Large intestine (tissue), 3 donors: ENCODE measurements at regions not wholly inside any gene's neighbourhood (a gene's known extent, or its start where the extent isn't known, plus 50 kb on each side); places are given as distances from the start of the nearest gene placed in this dataset.

Experiments used
- DNase-seq, 2 donors: peaks; one replicate each; pipeline versions ENCODE4 v3.0.0 to v3.0.0-alpha.2; 2013
- H3K27ac ChIP-seq: one replicate; pipeline ENCODE4 v1.5.1; 2013; ENCODE audit warnings: low read length
- H3K27me3 ChIP-seq: 2 replicates; pipeline ENCODE4 v1.6.1; 2013; ENCODE audit warnings: low read length; ENCODE audit not compliant: control insufficient read depth, insufficient read depth
- H3K36me3 ChIP-seq: 2 replicates; pipeline ENCODE4 v1.6.1; 2013; ENCODE audit warnings: low read length; ENCODE audit not compliant: control insufficient read depth, insufficient read depth
- H3K4me1 ChIP-seq: one replicate; pipeline ENCODE4 v1.6.1; 2013; ENCODE audit warnings: low read length; ENCODE audit not compliant: control insufficient read depth, insufficient read depth
- H3K4me3 ChIP-seq: one replicate; pipeline ENCODE4 v1.5.1; 2013; ENCODE audit warnings: low read length
- H3K9me3 ChIP-seq: one replicate; pipeline ENCODE4 v1.6.1; 2013; ENCODE audit warnings: mild to moderate bottlenecking, low read depth, low read length, moderate library complexity; ENCODE audit not compliant: control insufficient read depth
- WGBS: methylation state at CpG from one replicate; pipeline ENCODE4 v1.1.5; 2013; ENCODE audit warnings: low lambda C conversion rate; ENCODE audit not compliant: insufficient coverage; 5-methylcytosine and 5-hydroxymethylcytosine counted together

- no peaks in the 10 kb centered on the region for H3K27me3 ChIP-seq
- no peak for DNase-seq
- H3K9me3 ChIP-seq, result no peaks in the 10 kb centered on the region
- no peaks in the 10 kb centered on the region for H3K36me3 ChIP-seq
- H3K27ac ChIP-seq, result peak overlapping the region; percentile 64
- H3K4me1 ChIP-seq, result peaks cover 5% of the 10 kb centered on the region
- 43% methylated on average over 1 of the region's 2 CpGs for WGBS
- H3K4me3 ChIP-seq, result no peak overlapping the region
Observed at GRCh38 chr15:53844634-53845033, 85.2 kb upstream of the WDR72 start.

GRCh38 chr15:53843869-53844569 lies 84.6 kb upstream of the WDR72 start:
- H3K4me1 ChIP-seq, result peaks cover 5% of the 10 kb centered on the region
- H3K36me3 ChIP-seq, result no peaks in the 10 kb centered on the region
- H3K27me3 ChIP-seq, result no peaks in the 10 kb centered on the region
- peak overlapping the region; percentile 64 for H3K27ac ChIP-seq
- H3K9me3 ChIP-seq, result no peaks in the 10 kb centered on the region
- no peak overlapping the region for H3K4me3 ChIP-seq
- 20% methylated on average over 2 of the region's 3 CpGs for WGBS
- DNase-seq, result peak in 1 of 2 donors; percentile 59

- H3K27me3 ChIP-seq, result no peaks in the 10 kb centered on the region
- WGBS, result no CpG with 5 or more reads among the region's 2 CpGs
- DNase-seq, result no peak
- H3K4me3 ChIP-seq, result no peak overlapping the region
- H3K4me1 ChIP-seq, result peaks cover 5% of the 10 kb centered on the region
- peak overlapping the region; percentile 64 for H3K27ac ChIP-seq
- no peaks in the 10 kb centered on the region for H3K36me3 ChIP-seq
- H3K9me3 ChIP-seq, result no peaks in the 10 kb centered on the region
Observed at GRCh38 chr15:53843166-53843565, 83.7 kb upstream of the WDR72 start.

GRCh38 chr15:53841651-53842050 lies 82.2 kb upstream of the WDR72 start:
- Histone ChIP-seq H3K4me1 (peaks cover 9% of the 10 kb centered on the region), H3K9me3 (no peaks in the 10 kb centered on the region), H3K36me3 (no peaks in the 10 kb centered on the region), H3K27me3 (no peaks in the 10 kb centered on the region), H3K4me3 (no peak overlapping the region), H3K27ac (no peak overlapping the region)
- 0% methylated on average over 1 of the region's 1 CpG for WGBS
- no peak for DNase-seq

- Histone ChIP-seq H3K4me1 (peaks cover 12% of the 10 kb centered on the region), H3K27me3 (no peaks in the 10 kb centered on the region), H3K9me3 (no peaks in the 10 kb centered on the region), H3K4me3 (no peak overlapping the region), H3K27ac (no peak overlapping the region), H3K36me3 (no peaks in the 10 kb centered on the region)
- DNase-seq, result no peak
- WGBS, result no CpG with 5 or more reads among the region's 2 CpGs
Observed at GRCh38 chr15:53840681-53841080, 81.2 kb upstream of the WDR72 start.

GRCh38 chr15:53837263-53837662 lies 77.8 kb upstream of the WDR72 start:
- Histone ChIP-seq H3K4me1 (peaks cover 32% of the 10 kb centered on the region), H3K4me3 (no peak overlapping the region), H3K27me3 (no peaks in the 10 kb centered on the region), H3K27ac (no peak overlapping the region), H3K9me3 (no peaks in the 10 kb centered on the region), H3K36me3 (no peaks in the 10 kb centered on the region)
- no CpG with 5 or more reads among the region's 3 CpGs for WGBS
- peak in 1 of 2 donors; percentile 73 for DNase-seq

- Histone ChIP-seq H3K27me3 (no peaks in the 10 kb centered on the region), H3K4me1 (peaks cover 38% of the 10 kb centered on the region), H3K9me3 (no peaks in the 10 kb centered on the region), H3K4me3 (no peak overlapping the region), H3K27ac (no peak overlapping the region), H3K36me3 (no peaks in the 10 kb centered on the region)
- DNase-seq, result no peak
- 100% methylated on average over 1 of the region's 4 CpGs for WGBS
Observed at GRCh38 chr15:53836618-53837017, 77.2 kb upstream of the WDR72 start.

- Histone ChIP-seq H3K4me3 (no peak overlapping the region), H3K9me3 (no peaks in the 10 kb centered on the region), H3K27me3 (no peaks in the 10 kb centered on the region), H3K27ac (peak overlapping the region; percentile 26), H3K4me1 (peaks cover 47% of the 10 kb centered on the region), H3K36me3 (no peaks in the 10 kb centered on the region)
- WGBS, result 42% methylated on average over 2 of the region's 2 CpGs
- peak; percentile 78 to 83 for DNase-seq
Observed at GRCh38 chr15:53835309-53835708, 75.8 kb upstream of the WDR72 start.

- Histone ChIP-seq H3K4me3 (no peak overlapping the region), H3K9me3 (no peaks in the 10 kb centered on the region), H3K36me3 (no peaks in the 10 kb centered on the region), H3K27ac (no peak overlapping the region), H3K27me3 (no peaks in the 10 kb centered on the region), H3K4me1 (peaks cover 47% of the 10 kb centered on the region)
- DNase-seq, result no peak
- no CpG with 5 or more reads among the region's 2 CpGs for WGBS
Observed at GRCh38 chr15:53834214-53834613, 74.8 kb upstream of the WDR72 start.

- H3K4me1 ChIP-seq, result peaks cover 47% of the 10 kb centered on the region
- peak in 1 of 2 donors; percentile 33 for DNase-seq
- H3K27ac ChIP-seq, result peak overlapping the region; percentile 68
Observed at GRCh38 chr15:53833134-53833624, 73.7 kb upstream of the WDR72 start.

More at GRCh38 chr15:53833134-53833624, 73.7 kb upstream of the WDR72 start:
- no CpG with 5 or more reads among the region's 4 CpGs for WGBS
- Histone ChIP-seq H3K9me3 (no peaks in the 10 kb centered on the region), H3K4me3 (no peak overlapping the region), H3K36me3 (no peaks in the 10 kb centered on the region), H3K27me3 (no peaks in the 10 kb centered on the region)
